ENCODE measurements at regions not wholly inside any gene's neighbourhood (a gene's known extent, or its start where the extent isn't known, plus 50 kb on each side); places are given as distances from the start of the nearest gene placed in this dataset.

GRCh38 chr6:144947398-144947976 is 662.4 kb downstream of the UTRN start:
- POLR2A ChIA-PET: no interaction called here
- DNase-seq (no peak), ATAC-seq (ENCODE audit: poor library complexity) (no peak)
- Mint-ChIP-seq H3K4me1 (ENCODE audit: low read depth) (no peaks in the 10 kb centered on the region), H3K9me3 (no peaks in the 10 kb centered on the region), H3K27ac (no peak overlapping the region), H3K27me3 (peaks cover 5% of the 10 kb centered on the region), H3K4me3 (no peak overlapping the region), H3K36me3 (ENCODE audit: low read depth) (no peaks in the 10 kb centered on the region)
- Histone ChIP-seq H3K27ac (ENCODE audit: low read depth in 1 of 2, low read length in 2 of 2) (no peak overlapping the region), H3K9me3 (ENCODE audit: control insufficient read depth in 1 of 2, insufficient read depth in 1 of 2, low read length in 2 of 2) (no peaks in the 10 kb centered on the region), H3K27me3 (ENCODE audit: control insufficient read depth in 1 of 2, insufficient read depth in 2 of 2, low read length in 2 of 2) (no peaks in the 10 kb centered on the region), H3K36me3 (ENCODE audit: insufficient read depth, low read length) (no peaks in the 10 kb centered on the region), H3K4me1 (ENCODE audit: insufficient read depth, low read length) (no peaks in the 10 kb centered on the region), H3K4me3 (ENCODE audit: low read length) (no peak overlapping the region)
- TF ChIP-seq CTCF (IDR thresholded peaks at IDR 0.05): no peak
- intact Hi-C loops (cut with DNase I, micrococcal nuclease): no loop called here
- CTCF ChIA-PET: interaction anchor here (1.3 kb wide), 1 partner anchor 20 kb away, joined by 3 read pairs; no protein-coding TSS in a partner anchor

- Mint-ChIP-seq H3K27ac (no peak overlapping the region), H3K9me3 (no peaks in the 10 kb centered on the region), H3K4me1 (ENCODE audit: low read depth) (no peaks in the 10 kb centered on the region), H3K36me3 (ENCODE audit: low read depth) (no peaks in the 10 kb centered on the region), H3K4me3 (no peak overlapping the region), H3K27me3 (no peaks in the 10 kb centered on the region)
- POLR2A ChIA-PET: no interaction called here
- Histone ChIP-seq H3K9me3 (ENCODE audit: control insufficient read depth in 1 of 2, insufficient read depth in 1 of 2, low read length in 2 of 2) (no peaks in the 10 kb centered on the region), H3K4me3 (ENCODE audit: low read length) (no peak overlapping the region), H3K27ac (ENCODE audit: low read depth in 1 of 2, low read length in 2 of 2) (no peak overlapping the region), H3K27me3 (ENCODE audit: control insufficient read depth in 1 of 2, insufficient read depth in 2 of 2, low read length in 2 of 2) (no peaks in the 10 kb centered on the region), H3K4me1 (ENCODE audit: insufficient read depth, low read length) (no peaks in the 10 kb centered on the region), H3K36me3 (ENCODE audit: insufficient read depth, low read length) (no peaks in the 10 kb centered on the region)
- DNase-seq: no peak
- intact Hi-C loops (cut with DNase I, micrococcal nuclease): no loop called here
- CTCF ChIA-PET: no interaction called here
- no peak for TF ChIP-seq CTCF (IDR thresholded peaks at IDR 0.05)
- ATAC-seq (ENCODE audit: poor library complexity): no peak
These were observed 666.7 kb downstream of the UTRN start for GRCh38 chr6:144951730-144952437.

GRCh38 chr6:144952456-144953240 is 667.5 kb downstream of the UTRN start:
- Histone ChIP-seq H3K27ac (ENCODE audit: low read depth in 1 of 2, low read length in 2 of 2) (no peak overlapping the region), H3K27me3 (ENCODE audit: control insufficient read depth in 1 of 2, insufficient read depth in 2 of 2, low read length in 2 of 2) (no peaks in the 10 kb centered on the region), H3K4me1 (ENCODE audit: insufficient read depth, low read length) (no peaks in the 10 kb centered on the region), H3K9me3 (ENCODE audit: control insufficient read depth in 1 of 2, insufficient read depth in 1 of 2, low read length in 2 of 2) (no peaks in the 10 kb centered on the region), H3K4me3 (ENCODE audit: low read length) (no peak overlapping the region), H3K36me3 (ENCODE audit: insufficient read depth, low read length) (no peaks in the 10 kb centered on the region)
- ATAC-seq (ENCODE audit: poor library complexity) (no peak), DNase-seq (no peak)
- Mint-ChIP-seq H3K27ac (no peak overlapping the region), H3K9me3 (no peaks in the 10 kb centered on the region), H3K27me3 (no peaks in the 10 kb centered on the region), H3K36me3 (ENCODE audit: low read depth) (no peaks in the 10 kb centered on the region), H3K4me1 (ENCODE audit: low read depth) (no peaks in the 10 kb centered on the region), H3K4me3 (no peak overlapping the region)
- intact Hi-C loops (cut with DNase I, micrococcal nuclease): no loop called here
- CTCF ChIA-PET: interaction anchor here (0.7 kb wide), 1 partner anchor 16 kb away, joined by 3 read pairs; no protein-coding TSS in a partner anchor
- TF ChIP-seq CTCF (IDR thresholded peaks at IDR 0.05): no peak
- POLR2A ChIA-PET: no interaction called here

Data from CD4-positive, alpha-beta T cell (primary cell).